C4-2B (cell line): ENCODE measurements at regions not wholly inside any gene's neighbourhood (a gene's known extent, or its start where the extent isn't known, plus 50 kb on each side); places are given as distances from the start of the nearest gene placed in this dataset.

Source experiments
- H3K27ac ChIP-seq: fragments of 450-650 bp; 2 replicates; pipeline ENCODE4 v1.5.1; 2017
- ZFX ChIP-seq: fragments of 450-650 bp; IDR thresholded peaks from 2 replicates; pipeline ENCODE4 v1.6.1; 2017
- TF ChIP-seq, protein P1 (sequence below): fragments of 450-650 bp; conservative IDR thresholded peaks from 2 replicates; pipeline ENCODE4 v1.5.1; 2017; ENCODE audit warnings: mild to moderate bottlenecking

- TF ChIP-seq, protein P1, sequence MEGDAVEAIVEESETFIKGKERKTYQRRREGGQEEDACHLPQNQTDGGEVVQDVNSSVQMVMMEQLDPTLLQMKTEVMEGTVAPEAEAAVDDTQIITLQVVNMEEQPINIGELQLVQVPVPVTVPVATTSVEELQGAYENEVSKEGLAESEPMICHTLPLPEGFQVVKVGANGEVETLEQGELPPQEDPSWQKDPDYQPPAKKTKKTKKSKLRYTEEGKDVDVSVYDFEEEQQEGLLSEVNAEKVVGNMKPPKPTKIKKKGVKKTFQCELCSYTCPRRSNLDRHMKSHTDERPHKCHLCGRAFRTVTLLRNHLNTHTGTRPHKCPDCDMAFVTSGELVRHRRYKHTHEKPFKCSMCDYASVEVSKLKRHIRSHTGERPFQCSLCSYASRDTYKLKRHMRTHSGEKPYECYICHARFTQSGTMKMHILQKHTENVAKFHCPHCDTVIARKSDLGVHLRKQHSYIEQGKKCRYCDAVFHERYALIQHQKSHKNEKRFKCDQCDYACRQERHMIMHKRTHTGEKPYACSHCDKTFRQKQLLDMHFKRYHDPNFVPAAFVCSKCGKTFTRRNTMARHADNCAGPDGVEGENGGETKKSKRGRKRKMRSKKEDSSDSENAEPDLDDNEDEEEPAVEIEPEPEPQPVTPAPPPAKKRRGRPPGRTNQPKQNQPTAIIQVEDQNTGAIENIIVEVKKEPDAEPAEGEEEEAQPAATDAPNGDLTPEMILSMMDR: peak; percentile 2; the same call in 1 of the 2 replicates
- TF ChIP-seq ZFX: no peak
- no peak overlapping the region for H3K27ac ChIP-seq
Measured at GRCh38 chr18:54043484-54044251, 180.8 kb downstream of the MBD2 start.

GRCh38 chr18:54035927-54036326, 188.5 kb downstream of the MBD2 start:
- H3K27ac ChIP-seq: no peak overlapping the region

DNA sequence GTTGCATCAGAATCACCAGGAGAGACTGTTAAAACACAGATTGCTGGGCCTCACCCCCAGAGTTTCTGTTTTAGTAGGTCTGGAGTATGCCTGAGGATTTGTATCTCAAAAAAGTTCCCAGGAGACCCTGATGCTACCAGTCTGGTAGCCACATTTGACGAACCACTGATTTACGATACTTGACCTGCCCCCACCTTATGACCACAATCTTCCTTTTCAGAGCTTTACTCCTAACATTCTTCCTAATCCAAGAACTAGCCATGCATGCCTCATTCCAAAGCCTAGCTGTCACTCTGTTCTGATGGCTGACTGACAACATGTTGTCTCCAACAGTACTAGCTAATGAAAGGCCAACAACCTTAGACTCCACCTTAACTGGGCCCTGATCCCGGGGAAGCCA, 191.4 kb downstream of the MBD2 start:
- TF ChIP-seq, protein P1: no peak
- no peak for TF ChIP-seq ZFX
- H3K27ac ChIP-seq: no peak overlapping the region

More at GRCh38 chr18:54035927-54036326, 188.5 kb downstream of the MBD2 start:
- TF ChIP-seq ZFX: no peak
- TF ChIP-seq, protein P1: no peak

DNA sequence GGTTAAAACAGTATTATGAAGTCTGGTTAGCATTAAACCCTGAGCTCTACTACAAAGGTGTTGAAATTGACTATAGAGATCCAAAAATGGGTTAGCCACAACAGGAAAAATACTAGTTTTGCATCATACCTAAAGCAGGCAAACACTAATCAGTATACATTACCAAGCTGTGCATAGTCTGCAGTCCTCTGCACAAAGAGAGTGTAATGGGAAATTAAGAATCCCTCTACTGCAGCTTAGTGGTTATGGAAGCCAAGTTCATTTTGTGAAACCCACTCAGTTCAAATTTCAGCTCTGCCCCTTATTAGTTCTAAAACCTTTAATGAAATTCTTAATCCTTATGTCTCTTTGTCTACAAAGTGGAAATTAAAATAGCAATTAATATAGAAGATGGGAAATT, 192.1 kb downstream of the MBD2 start:
- H3K27ac ChIP-seq: no peak overlapping the region
- TF ChIP-seq, protein P1: no peak
- TF ChIP-seq ZFX: no peak

GRCh38 chr18:54031243-54031642, 193.2 kb downstream of the MBD2 start:
- no peak overlapping the region for H3K27ac ChIP-seq
- TF ChIP-seq, protein P1: no peak
- TF ChIP-seq ZFX: no peak

DNA sequence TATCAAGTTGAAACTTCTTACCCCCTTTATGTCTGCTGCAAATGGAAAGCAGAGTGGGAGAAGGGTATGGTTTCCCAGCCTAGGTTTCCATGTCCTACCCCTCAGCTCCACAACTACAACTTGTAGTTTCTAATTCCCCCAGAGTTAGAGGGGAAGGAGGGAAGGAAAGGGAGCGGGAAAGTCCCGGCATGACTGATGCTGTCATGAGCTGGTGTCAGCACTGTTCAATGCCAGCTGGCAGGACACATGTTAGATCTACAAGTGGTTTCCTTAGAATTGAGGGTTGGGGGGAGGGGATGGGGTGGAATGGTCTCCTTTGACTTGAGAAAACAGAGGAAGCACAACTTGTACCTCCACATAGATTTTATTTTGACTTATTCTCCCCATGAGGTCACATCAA, 194.0 kb downstream of the MBD2 start:
- no peak overlapping the region for H3K27ac ChIP-seq
- no peak for TF ChIP-seq ZFX
- TF ChIP-seq, protein P1: no peak

GRCh38 chr18:54023471-54023870, 201.0 kb downstream of the MBD2 start:
- no peak overlapping the region for H3K27ac ChIP-seq
- TF ChIP-seq, protein P1: no peak
- no peak for TF ChIP-seq ZFX
